GM23248 (cell line): ENCODE measurements at regions not wholly inside any gene's neighbourhood (a gene's known extent, or its start where the extent isn't known, plus 50 kb on each side); places are given as distances from the start of the nearest gene placed in this dataset.

ENCODE experiments used
- EZH2 ChIP-seq: fragments of 200-600 bp; sonication (generic); IDR thresholded peaks from 2 replicates; pipeline ENCODE4 v1.6.1; 2018; ENCODE audit warnings: antibody characterized with exemption, mild to moderate bottlenecking; ENCODE audit not compliant: insufficient read depth, poor library complexity, severe bottlenecking
- EZH2phosphoT487 ChIP-seq: fragments of 200-600 bp; sonication (generic); IDR thresholded peaks from 2 replicates; pipeline ENCODE4 v1.6.1; 2018; ENCODE audit warnings: antibody characterized with exemption, moderate library complexity, mild to moderate bottlenecking, low read depth; ENCODE audit not compliant: insufficient read depth

DNA sequence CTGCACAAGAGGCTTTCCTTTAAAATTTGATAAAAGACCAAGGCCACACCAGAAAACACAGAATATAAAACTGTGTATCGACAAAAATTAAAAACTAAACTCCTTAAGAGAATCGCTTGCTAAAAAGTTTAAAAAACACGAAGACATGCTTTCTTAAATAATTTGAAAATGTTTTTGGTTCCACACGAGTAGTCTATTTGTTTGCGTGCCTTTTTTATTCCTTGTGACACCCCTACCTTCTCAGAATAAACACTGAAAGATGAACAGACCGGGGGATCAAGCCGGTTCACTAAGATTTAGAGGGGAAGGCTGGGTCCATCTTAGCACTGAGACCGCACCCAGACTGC, 256.4 kb upstream of the STARD13 start:
- TF ChIP-seq EZH2: no peak
- no peak for TF ChIP-seq EZH2phosphoT487
